Peyer's patch (tissue), 4 donors: ENCODE measurements at regions not wholly inside any gene's neighbourhood (a gene's known extent, or its start where the extent isn't known, plus 50 kb on each side); places are given as distances from the start of the nearest gene placed in this dataset.

Source experiments
- POLR2A ChIP-seq, 2 donors: fragments of 450-650 bp; IDR thresholded peaks; one replicate each; pipeline ENCODE4 v1.5.1; 2017; ENCODE audit warnings: antibody characterized with exemption in 2 of 2, mild to moderate bottlenecking in 2 of 2, moderate library complexity in 2 of 2
- TF ChIP-seq, protein P1 (sequence below), 6 experiments: fragments of 450-650 bp in 4 of 6; fragments of 200-600 bp in 2 of 6; sonication (generic) in 1 of 6; IDR thresholded peaks; one replicate each; pipeline ENCODE4 v1.5.1; 2017 to 2019; ENCODE audit warnings: antibody characterized with exemption in 6 of 6, mild to moderate bottlenecking in 3 of 6, moderate library complexity in 1 of 6

GRCh38 chr11:13118194-13118593, 109.1 kb downstream of the RASSF10 start:
- TF ChIP-seq, protein P1, sequence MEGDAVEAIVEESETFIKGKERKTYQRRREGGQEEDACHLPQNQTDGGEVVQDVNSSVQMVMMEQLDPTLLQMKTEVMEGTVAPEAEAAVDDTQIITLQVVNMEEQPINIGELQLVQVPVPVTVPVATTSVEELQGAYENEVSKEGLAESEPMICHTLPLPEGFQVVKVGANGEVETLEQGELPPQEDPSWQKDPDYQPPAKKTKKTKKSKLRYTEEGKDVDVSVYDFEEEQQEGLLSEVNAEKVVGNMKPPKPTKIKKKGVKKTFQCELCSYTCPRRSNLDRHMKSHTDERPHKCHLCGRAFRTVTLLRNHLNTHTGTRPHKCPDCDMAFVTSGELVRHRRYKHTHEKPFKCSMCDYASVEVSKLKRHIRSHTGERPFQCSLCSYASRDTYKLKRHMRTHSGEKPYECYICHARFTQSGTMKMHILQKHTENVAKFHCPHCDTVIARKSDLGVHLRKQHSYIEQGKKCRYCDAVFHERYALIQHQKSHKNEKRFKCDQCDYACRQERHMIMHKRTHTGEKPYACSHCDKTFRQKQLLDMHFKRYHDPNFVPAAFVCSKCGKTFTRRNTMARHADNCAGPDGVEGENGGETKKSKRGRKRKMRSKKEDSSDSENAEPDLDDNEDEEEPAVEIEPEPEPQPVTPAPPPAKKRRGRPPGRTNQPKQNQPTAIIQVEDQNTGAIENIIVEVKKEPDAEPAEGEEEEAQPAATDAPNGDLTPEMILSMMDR (IDR thresholded peaks at IDR 0.05) = no peak
- no peak for TF ChIP-seq POLR2A (IDR thresholded peaks at IDR 0.05)
